Mucosa of descending colon (tissue), 3 donors: ENCODE measurements at regions not wholly inside any gene's neighbourhood (a gene's known extent, or its start where the extent isn't known, plus 50 kb on each side); places are given as distances from the start of the nearest gene placed in this dataset.

Experiments
- ATAC-seq: fragments of 200-7000 bp; cut with Tn5 transposase; one replicate; pipeline ENCODE4 v1.9.1; 2020; ENCODE audit warnings: mild to moderate bottlenecking, moderate library complexity
- DNase-seq, 3 donors: peaks; one replicate each; pipeline ENCODE4 v3.0.0-alpha.2; 2020
- H3K36me3 ChIP-seq: fragments of 200-600 bp; one replicate; pipeline ENCODE4 v1.8.0; 2021; ENCODE audit warnings: low read depth, mild to moderate bottlenecking
- H3K4me1 ChIP-seq: fragments of 200-600 bp; one replicate; pipeline ENCODE4 v1.8.0; 2021; ENCODE audit warnings: low read depth, mild to moderate bottlenecking
- H3K4me3 ChIP-seq: fragments of 200-600 bp; one replicate; pipeline ENCODE4 v1.8.0; 2021; ENCODE audit warnings: mild to moderate bottlenecking
- H3K9me3 ChIP-seq: fragments of 200-600 bp; one replicate; pipeline ENCODE4 v1.8.0; 2021; ENCODE audit warnings: mild to moderate bottlenecking
- CTCF ChIP-seq: fragments of 200-600 bp; IDR thresholded peaks from one replicate; pipeline ENCODE4 v1.8.0; 2022; ENCODE audit warnings: antibody characterized with exemption, mild to moderate bottlenecking
- intact Hi-C, 2 donors: fragments of 100-400 bp; cut with DNase I in 1 of 2; cut with micrococcal nuclease in 1 of 2; formaldehyde crosslinking; loops; one replicate each; pipeline versions ENCODE4 v1.11.0 to v1.11.1; 2022; cut with DNase I, micrococcal nuclease
- donor health status: DM: no; HTN: no; CAD: no; lungs with moderate emphysema.
- donor health status: DM: no; HTN: no; CAD: no.
- donor health status: DM: no; HTN: yes; CAD: no.

- no peak overlapping the region for H3K4me3 ChIP-seq
- no peaks in the 10 kb centered on the region for H3K9me3 ChIP-seq
- ATAC-seq (no peak), DNase-seq (no peak)
- intact Hi-C loops, result no loop called here
- no peak for TF ChIP-seq CTCF
- H3K4me1 ChIP-seq, result no peaks in the 10 kb centered on the region
- no peaks in the 10 kb centered on the region for H3K36me3 ChIP-seq
These were observed 78.6 kb upstream of the RAI2 start for GRCh38 chrX:17939724-17940123.

- Histone ChIP-seq H3K36me3 (no peaks in the 10 kb centered on the region), H3K9me3 (no peaks in the 10 kb centered on the region), H3K4me3 (no peak overlapping the region), H3K4me1 (no peaks in the 10 kb centered on the region)
- intact Hi-C loops, result no loop called here
- no peak for TF ChIP-seq CTCF
- DNase-seq (no peak), ATAC-seq (no peak)
These were observed 72.8 kb upstream of the RAI2 start for GRCh38 chrX:17933856-17934255.

- H3K9me3 ChIP-seq, result no peaks in the 10 kb centered on the region
- no peaks in the 10 kb centered on the region for H3K4me1 ChIP-seq
- no peak overlapping the region for H3K4me3 ChIP-seq
- H3K36me3 ChIP-seq, result no peaks in the 10 kb centered on the region
- TF ChIP-seq CTCF, result no peak
- ATAC-seq (no peak), DNase-seq (no peak)
- intact Hi-C loops, result no loop called here
These were observed 71.7 kb upstream of the RAI2 start for GRCh38 chrX:17932781-17933180.

GRCh38 chrX:17931855-17932254 is 70.8 kb upstream of the RAI2 start:
- no peaks in the 10 kb centered on the region for H3K4me1 ChIP-seq
- intact Hi-C loops, result no loop called here
- no peaks in the 10 kb centered on the region for H3K36me3 ChIP-seq
- H3K4me3 ChIP-seq, result no peak overlapping the region
- ATAC-seq (no peak), DNase-seq (no peak)
- H3K9me3 ChIP-seq, result no peaks in the 10 kb centered on the region
- no peak for TF ChIP-seq CTCF

- intact Hi-C loops, result no loop called here
- Histone ChIP-seq H3K4me1 (no peaks in the 10 kb centered on the region), H3K9me3 (no peaks in the 10 kb centered on the region), H3K4me3 (no peak overlapping the region), H3K36me3 (no peaks in the 10 kb centered on the region)
- no peak for TF ChIP-seq CTCF
- ATAC-seq (no peak), DNase-seq (no peak)
These were observed 69.8 kb upstream of the RAI2 start for GRCh38 chrX:17930850-17931249.

- intact Hi-C loops, result no loop called here
- Histone ChIP-seq H3K36me3 (no peaks in the 10 kb centered on the region), H3K4me3 (no peak overlapping the region), H3K9me3 (no peaks in the 10 kb centered on the region), H3K4me1 (no peaks in the 10 kb centered on the region)
- ATAC-seq (peak; percentile 36), DNase-seq (peak in 1 of 3 donors; percentile 1)
- TF ChIP-seq CTCF, result no peak
These were observed 62.4 kb upstream of the RAI2 start for GRCh38 chrX:17923546-17923945.
